Fibroblast of peridontal ligament (primary cell): ENCODE measurements at regions not wholly inside any gene's neighbourhood (a gene's known extent, or its start where the extent isn't known, plus 50 kb on each side); places are given as distances from the start of the nearest gene placed in this dataset.
"Not testable (repeated sequence)": the region's sequence is repeated elsewhere in the genome, so short reads cannot be mapped to it uniquely, and the experiment has no call there.

Experiments
- DNase-seq: peaks from one replicate; pipeline ENCODE4 v3.0.0-alpha.2; 2010; ENCODE audit errors: extremely low read depth

- DNase-seq = no peak
Measured at GRCh38 chr12:11978726-11979384, 91.9 kb upstream of the BCL2L14 start.

GRCh38 chr12:11980115-11980514 lies 90.6 kb upstream of the BCL2L14 start:
- no peak for DNase-seq

DNA sequence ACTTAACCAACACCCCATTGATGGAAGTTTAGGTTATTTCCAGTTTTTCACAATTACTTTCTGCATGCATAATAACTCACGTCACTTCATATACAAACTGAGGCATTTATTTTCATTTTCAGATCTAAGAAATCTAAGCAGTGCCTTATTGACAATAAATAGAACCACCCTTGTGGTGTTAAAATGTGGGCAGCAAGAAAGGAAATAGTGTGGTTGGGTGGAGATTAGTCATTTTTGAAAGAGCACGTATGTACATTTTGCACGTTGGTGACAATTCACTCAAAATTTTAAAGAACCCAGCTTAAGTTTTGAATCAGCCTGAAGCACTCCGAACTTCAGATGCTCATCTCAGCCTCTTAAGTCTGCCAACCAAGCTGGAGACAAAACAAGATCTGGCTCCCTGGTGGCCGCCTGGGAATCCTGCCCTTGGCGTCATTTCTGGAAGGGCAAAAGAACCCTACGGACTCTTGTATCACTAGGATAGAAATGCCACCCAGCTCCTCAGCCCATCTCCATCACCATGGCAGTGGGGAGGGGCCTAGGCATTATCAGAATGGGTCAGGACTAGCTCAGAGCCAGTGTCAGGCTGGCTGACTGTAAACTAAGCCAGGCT lies 89.5 kb upstream of the BCL2L14 start:
- DNase-seq = peak; percentile 16

DNA sequence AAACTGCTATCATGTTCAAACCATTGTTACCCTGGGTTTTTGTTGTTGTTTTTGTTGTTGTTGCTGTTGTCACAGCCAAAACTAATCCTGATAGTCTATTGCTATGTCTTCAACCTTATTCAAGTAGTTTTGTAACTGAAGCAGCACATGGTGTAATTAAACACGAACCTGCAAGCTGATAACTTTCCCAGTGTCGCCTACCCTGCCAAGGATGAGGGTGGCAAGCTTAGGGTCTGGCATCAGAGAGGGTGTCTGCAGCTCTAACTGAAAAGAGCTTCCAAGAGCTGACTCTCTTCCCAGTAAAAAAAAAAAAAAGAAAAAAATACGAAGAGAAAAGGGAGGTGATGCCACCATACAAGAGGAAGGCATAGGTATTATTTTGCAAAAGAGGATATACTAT lies 86.3 kb upstream of the BCL2L14 start:
- no peak for DNase-seq

GRCh38 chr12:11986165-11986564 lies 84.6 kb upstream of the BCL2L14 start:
- DNase-seq = no peak

- DNase-seq = no peak
Measured at GRCh38 chr12:11987901-11988300, 82.8 kb upstream of the BCL2L14 start.

DNA sequence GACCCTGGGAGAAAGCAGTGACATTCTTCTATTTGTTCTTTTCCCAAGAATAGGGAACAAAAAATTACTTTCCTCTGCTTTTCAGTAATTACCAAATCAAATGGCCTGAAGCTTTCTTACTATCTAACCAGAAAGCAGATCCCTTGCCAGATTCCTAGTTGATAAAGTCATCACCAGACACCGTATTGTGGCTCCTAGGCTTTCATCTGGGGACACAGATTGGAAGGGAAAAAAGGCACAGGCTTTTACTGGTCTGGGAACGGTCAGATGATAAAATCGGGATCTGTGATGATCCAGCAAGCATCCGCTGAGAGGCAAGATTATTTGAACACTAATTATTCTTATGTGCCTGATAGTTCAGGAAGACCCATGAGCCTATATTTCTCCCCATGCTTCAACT lies 79.1 kb upstream of the BCL2L14 start:
- DNase-seq = peak; percentile 23

GRCh38 chr12:11992515-11992914 lies 78.2 kb upstream of the BCL2L14 start:
- no peak for DNase-seq

DNA sequence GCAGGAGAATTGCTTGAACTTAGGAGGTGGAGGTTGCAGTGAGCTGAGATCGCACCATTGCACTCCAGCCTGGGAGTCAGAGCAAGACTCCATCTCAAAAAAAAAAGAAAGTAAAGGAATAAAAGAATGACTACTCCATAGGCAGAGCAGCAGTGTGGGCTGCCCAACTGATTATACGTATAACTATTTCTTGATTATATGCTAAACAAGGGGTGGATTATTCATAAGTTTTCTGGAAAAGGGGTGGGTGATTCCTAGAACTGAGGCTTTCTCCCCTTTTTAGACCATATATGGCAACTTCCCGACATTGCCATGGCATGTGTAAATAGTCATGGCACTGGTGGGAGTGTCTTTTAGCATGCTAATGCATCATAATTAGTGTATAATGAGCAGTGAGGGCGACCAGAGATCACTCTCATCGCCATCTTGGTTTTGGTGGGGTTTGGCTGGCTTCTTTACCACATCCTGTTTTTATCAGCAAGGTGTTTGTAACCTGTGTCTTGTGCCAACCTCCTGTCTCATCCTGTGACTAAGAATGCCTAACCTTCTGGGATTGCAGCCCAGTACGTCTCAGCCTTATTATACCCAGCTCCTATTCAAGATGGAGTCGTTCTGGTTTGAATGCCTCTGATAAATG lies 72.3 kb upstream of the BCL2L14 start:
- DNase-seq = not testable (repeated sequence)

DNA sequence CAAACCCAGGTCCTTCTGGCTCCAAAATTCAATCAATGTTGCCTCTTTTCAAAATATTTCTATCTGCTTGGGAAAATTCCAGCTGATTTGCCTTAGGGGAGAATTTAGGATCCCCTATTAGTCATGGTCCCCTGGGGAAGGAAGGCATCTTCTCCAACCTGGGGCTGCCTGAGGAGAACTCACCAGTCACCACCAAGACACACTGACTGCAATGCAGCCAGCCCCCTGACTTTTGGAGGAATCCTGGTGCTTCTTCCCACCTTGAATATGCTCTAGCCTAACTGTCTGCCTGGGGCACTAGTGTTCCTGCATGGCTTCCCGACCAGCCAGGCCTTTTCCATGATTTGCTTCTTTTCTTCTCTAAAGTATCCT lies 71.8 kb upstream of the BCL2L14 start:
- DNase-seq = no peak

GRCh38 chr12:12003609-12004008 lies 67.1 kb upstream of the BCL2L14 start:
- no peak for DNase-seq

DNA sequence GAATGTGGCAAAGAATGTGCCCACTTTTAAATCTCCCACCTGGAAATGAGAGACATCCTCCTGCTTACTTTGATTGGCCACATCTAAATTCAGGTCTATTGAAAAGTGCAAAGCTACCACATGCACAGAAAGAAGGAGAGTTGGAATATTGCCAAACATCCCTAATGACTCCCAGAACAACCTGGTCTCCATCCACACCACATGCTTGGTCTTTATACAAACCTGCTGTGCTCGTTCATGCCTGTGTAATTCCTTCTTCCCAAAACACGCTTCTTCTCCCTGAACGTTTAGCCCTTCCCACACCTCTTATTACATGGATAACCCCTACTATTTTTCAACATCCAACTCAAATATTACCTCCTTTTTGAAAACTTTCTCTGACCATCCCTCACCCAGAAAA lies 66.2 kb upstream of the BCL2L14 start:
- no peak for DNase-seq

DNA sequence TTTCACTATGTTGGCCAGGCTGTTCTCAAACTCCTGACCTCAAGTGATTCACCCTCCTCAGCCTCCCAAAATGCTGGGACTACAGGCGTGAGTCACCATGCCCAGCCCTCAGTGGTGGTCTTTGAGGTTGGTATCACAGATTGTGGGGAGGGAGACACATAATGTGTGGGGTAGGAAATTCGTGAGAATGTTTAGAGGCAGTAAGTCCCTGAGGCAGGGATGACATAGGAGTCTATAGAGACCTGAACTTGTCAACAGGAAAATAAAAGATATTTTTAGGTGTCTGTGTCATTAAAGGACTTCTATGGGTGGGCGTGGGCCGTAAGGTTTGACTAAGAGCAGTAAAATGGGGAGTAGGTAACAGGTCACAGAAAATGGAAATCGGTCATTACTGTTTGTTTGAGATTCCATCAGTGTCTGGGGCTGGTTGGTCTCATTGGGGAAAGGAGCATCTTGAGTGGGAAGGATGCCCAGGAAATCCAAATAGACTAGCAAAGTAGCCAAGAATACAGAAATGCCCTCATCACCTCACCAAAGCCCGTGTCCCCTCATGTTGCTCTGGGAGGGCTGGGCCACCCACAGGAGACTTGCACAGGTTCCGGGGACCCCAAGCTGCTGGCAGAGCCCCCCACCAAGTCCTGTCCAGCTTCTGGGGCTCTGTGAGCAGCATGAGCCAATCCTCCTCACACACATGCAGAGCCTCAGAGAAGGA lies 63.6 kb upstream of the BCL2L14 start:
- DNase-seq = peak; percentile 22

DNA sequence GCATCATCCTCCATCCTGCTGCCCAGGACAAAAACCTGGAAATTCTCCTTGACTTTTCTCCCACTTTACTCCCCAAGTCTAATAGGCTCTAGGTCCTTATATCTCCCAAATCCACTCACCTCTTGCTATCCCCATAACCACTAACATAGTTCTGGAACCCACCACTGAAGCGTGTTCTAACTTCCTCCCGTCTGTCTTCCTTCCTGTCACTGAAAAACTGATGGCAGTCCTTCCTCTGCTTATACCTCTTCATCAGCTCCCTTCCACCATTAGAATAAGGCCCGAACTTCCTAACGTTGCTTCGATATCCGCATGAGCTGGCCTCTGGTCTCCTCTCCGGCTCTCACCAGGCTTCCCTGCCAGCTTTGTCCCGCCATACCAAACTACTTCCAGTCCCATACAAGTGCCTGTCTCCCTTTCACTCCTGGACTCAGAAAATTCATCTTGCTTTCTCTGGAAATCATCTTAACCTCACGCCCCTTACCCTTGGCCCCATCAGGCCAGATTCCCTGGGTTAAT lies 63.0 kb upstream of the BCL2L14 start:
- no peak for DNase-seq

DNA sequence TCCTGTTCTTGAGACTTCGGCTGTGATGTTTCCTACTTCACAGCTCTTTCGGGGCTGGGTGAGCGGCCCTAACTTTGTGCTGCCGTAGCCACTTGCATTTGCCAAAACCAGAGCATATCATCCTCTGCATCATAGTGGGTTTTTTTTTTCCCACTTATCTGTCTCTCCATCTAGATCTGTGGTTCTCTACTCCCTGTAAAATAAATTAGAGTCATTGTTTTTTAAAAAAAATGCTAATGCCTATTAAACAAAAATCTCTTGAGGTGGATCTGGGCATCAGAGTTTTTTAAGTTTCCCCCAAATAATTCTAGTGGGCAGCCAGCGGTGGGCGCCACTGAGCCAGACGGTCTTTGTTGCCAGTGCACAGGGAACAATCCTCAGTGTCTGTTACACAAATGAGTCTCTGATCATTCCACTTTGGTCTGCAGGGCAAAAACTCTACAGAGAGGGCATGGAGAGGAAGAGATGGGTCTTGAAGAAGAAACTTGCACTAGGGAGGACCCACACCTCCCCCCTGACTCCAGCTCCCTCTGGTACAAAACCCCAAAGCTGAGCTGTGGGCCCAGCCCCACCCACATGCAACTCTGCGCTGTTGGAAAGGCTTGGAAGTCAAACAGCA lies 62.4 kb upstream of the BCL2L14 start:
- no peak for DNase-seq

- DNase-seq = peak; percentile 27
Measured at GRCh38 chr12:12008931-12009611, 61.7 kb upstream of the BCL2L14 start.

- DNase-seq = not testable (repeated sequence)
Measured at GRCh38 chr12:12009749-12010276, 60.9 kb upstream of the BCL2L14 start.

DNA sequence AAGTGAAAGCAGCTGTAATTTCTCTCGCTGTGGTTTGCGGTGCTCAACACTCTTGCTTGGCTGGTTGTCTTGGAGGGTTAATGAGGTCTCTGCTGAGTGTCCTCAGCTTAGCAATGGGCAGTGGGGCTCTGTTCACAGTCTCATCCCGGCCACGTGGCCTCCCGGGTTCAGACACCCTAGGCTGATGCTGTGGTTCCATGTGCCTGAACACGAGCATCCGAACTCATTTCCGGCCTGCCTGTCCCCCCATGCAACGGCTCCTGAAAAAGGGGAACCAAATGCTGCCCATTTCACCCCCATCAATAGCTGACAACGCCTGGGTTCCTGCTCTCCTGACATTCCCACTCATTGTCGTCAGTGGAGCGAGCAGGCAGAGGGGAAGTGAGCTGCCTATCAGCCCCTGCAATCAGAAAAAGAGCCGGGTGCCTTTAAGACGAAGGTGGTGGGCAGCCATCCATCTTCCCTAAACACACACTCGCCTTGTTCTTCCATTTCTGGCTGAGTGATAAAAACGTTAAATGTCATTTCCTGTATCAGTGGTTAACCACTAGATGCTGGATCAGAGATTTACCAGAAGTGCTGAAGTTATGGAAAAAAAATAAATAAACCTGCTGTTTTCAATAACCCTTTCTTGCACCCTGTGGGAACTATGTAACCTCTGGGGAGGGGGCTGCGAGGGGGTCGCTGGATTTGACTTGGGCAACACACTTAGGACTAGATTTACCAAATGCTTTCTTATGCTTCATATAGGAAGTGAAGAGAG lies 60.3 kb upstream of the BCL2L14 start:
- peak; percentile 73 for DNase-seq

- no peak for DNase-seq
Measured at GRCh38 chr12:12011880-12012260, 58.9 kb upstream of the BCL2L14 start.

DNA sequence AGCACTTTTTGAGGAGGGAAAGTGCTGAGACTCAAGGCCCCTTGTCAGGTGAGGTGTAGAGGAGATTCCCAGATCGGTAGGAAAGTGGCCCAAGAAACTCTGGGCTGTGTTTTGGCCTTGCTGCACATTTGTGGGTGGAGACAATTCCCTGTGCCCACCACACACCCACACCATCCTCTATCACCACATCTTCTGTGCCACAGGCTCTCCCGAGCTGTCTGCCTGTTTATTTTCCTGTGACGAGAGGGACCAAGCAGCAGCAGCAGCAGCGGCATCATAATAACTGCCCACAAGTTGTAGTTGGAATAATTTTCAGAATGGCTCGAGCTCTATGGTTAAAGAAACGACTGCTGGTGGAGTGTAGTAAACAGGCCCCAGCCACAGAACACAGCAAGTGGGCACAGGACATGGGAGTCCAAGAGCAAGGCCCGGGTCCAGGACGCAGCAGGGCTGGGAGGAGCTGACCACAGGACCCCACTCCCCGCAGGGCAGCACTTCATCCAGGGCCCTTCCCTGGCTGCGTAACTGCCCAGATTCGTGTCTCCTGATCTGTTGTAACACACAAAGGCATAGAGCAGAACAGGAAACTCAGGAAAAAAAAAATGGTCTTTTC lies 55.6 kb upstream of the BCL2L14 start:
- DNase-seq = no peak
